ENCODE measurements at regions not wholly inside any gene's neighbourhood (a gene's known extent, or its start where the extent isn't known, plus 50 kb on each side); places are given as distances from the start of the nearest gene placed in this dataset.

DNA sequence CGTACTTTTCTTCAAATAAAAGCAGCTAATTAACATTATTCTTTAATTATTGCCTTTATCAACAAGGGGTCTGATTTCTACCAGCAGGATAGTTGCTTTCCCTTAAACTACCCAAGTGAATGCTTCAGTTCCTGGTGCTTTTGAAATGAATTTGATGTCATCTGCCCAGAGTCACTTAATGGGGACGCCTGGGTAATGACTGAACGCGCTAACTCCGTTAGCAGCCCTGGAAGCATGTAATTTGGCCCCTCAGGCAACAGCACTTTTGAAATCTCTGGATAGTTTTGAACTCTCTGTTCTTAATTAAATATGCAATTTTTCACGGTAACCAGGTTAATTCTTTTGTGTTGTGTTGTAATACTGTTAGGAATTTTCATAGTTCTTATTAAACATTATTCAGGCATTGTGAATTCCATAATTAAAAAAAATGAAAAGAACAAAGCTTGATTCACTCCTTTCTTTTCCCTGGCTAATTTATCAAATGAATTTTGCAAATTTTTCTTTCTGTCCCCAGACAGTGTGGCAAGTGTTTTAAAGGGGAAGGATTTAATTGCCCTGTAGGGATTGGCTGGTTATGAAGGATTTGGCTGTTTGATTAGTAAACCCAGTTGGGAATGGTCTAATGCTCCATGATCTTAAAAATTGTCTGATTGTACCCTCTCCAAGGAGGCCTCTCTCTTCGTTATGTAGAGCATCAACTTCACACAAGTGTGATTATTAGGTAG, 137.5 kb upstream of the MYL2 start:
- no peak for DNase-seq
- ChIA-PET CTCF (no interaction called here), POLR2A (no interaction called here)
- Mint-ChIP-seq H3K4me3 (ENCODE audit: unreplicated experiment) (no peak overlapping the region), H3K9me3 (ENCODE audit: unreplicated experiment) (peaks cover 10% of the 10 kb centered on the region), H3K27ac (ENCODE audit: unreplicated experiment) (no peak overlapping the region), H3K4me1 (ENCODE audit: low read depth, unreplicated experiment) (no peaks in the 10 kb centered on the region), H3K36me3 (ENCODE audit: insufficient read depth, unreplicated experiment) (no peaks in the 10 kb centered on the region), H3K27me3 (ENCODE audit: insufficient read depth, unreplicated experiment) (peaks cover 6% of the 10 kb centered on the region)
- Histone ChIP-seq H3K27me3 (replicated peaks; ENCODE audit: control insufficient read depth, insufficient read depth, low read length) (no peaks in the 10 kb centered on the region), H3K9me3 (no peaks in the 10 kb centered on the region), H3K36me3 (ENCODE audit: control insufficient read depth, insufficient read depth, low read length) (no peaks in the 10 kb centered on the region), H3K4me3 (ENCODE audit: low read depth, low read length) (no peak overlapping the region), H3K4me1 (no peaks in the 10 kb centered on the region)
- TF ChIP-seq, protein P1, sequence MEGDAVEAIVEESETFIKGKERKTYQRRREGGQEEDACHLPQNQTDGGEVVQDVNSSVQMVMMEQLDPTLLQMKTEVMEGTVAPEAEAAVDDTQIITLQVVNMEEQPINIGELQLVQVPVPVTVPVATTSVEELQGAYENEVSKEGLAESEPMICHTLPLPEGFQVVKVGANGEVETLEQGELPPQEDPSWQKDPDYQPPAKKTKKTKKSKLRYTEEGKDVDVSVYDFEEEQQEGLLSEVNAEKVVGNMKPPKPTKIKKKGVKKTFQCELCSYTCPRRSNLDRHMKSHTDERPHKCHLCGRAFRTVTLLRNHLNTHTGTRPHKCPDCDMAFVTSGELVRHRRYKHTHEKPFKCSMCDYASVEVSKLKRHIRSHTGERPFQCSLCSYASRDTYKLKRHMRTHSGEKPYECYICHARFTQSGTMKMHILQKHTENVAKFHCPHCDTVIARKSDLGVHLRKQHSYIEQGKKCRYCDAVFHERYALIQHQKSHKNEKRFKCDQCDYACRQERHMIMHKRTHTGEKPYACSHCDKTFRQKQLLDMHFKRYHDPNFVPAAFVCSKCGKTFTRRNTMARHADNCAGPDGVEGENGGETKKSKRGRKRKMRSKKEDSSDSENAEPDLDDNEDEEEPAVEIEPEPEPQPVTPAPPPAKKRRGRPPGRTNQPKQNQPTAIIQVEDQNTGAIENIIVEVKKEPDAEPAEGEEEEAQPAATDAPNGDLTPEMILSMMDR (IDR thresholded peaks at IDR 0.05; ENCODE audit: insufficient read depth in 1 of 2, low read depth in 1 of 2, low read length in 1 of 2, severe bottlenecking in 1 of 2, unreplicated experiment in 1 of 2): no peak
- intact Hi-C loops (cut with micrococcal nuclease; ENCODE audit: unreplicated experiment): no loop called here
- no TSS peak for BruUV-seq (replicated peaks)

- CTCF ChIA-PET: no interaction called here
- no peaks in the 10 kb centered on the region for H3K4me1 ChIP-seq
These were observed 136.5 kb upstream of the MYL2 start for GRCh38 chr12:111056618-111057521.

GRCh38 chr12:111055181-111055880, 135.0 kb upstream of the MYL2 start:
- no peaks in the 10 kb centered on the region for H3K36me3 Mint-ChIP-seq (ENCODE audit: insufficient read depth, unreplicated experiment)
- Histone ChIP-seq H3K4me1 (no peaks in the 10 kb centered on the region), H3K9me3 (no peaks in the 10 kb centered on the region), H3K4me3 (ENCODE audit: low read depth, low read length) (no peak overlapping the region), H3K36me3 (ENCODE audit: control insufficient read depth, insufficient read depth, low read length) (no peaks in the 10 kb centered on the region), H3K27me3 (replicated peaks; ENCODE audit: control insufficient read depth, insufficient read depth, low read length) (no peaks in the 10 kb centered on the region)
- H3K4me1 Mint-ChIP-seq (ENCODE audit: low read depth, unreplicated experiment): no peaks in the 10 kb centered on the region
- H3K9me3 Mint-ChIP-seq (ENCODE audit: unreplicated experiment): peaks cover 10% of the 10 kb centered on the region
- H3K27ac Mint-ChIP-seq (ENCODE audit: unreplicated experiment): no peak overlapping the region
- ChIA-PET CTCF (no interaction called here), POLR2A (no interaction called here)
- peaks cover 4% of the 10 kb centered on the region for H3K27me3 Mint-ChIP-seq (ENCODE audit: insufficient read depth, unreplicated experiment)
- no peak overlapping the region for H3K4me3 Mint-ChIP-seq (ENCODE audit: unreplicated experiment)
- DNase-seq: no peak
- BruUV-seq (replicated peaks): no TSS peak
- TF ChIP-seq, protein P1 (IDR thresholded peaks at IDR 0.05; ENCODE audit: insufficient read depth in 1 of 2, low read depth in 1 of 2, low read length in 1 of 2, severe bottlenecking in 1 of 2, unreplicated experiment in 1 of 2): no peak
- intact Hi-C loops (cut with micrococcal nuclease; ENCODE audit: unreplicated experiment): no loop called here

More at GRCh38 chr12:111056618-111057521, 136.5 kb upstream of the MYL2 start:
- intact Hi-C loops (cut with micrococcal nuclease; ENCODE audit: unreplicated experiment): no loop called here
- POLR2A ChIA-PET: no interaction called here
- Mint-ChIP-seq H3K4me1 (ENCODE audit: low read depth, unreplicated experiment) (no peaks in the 10 kb centered on the region), H3K27ac (ENCODE audit: unreplicated experiment) (no peak overlapping the region), H3K27me3 (ENCODE audit: insufficient read depth, unreplicated experiment) (peaks cover 4% of the 10 kb centered on the region), H3K9me3 (ENCODE audit: unreplicated experiment) (peaks cover 10% of the 10 kb centered on the region), H3K36me3 (ENCODE audit: insufficient read depth, unreplicated experiment) (no peaks in the 10 kb centered on the region), H3K4me3 (ENCODE audit: unreplicated experiment) (no peak overlapping the region)
- Histone ChIP-seq H3K27me3 (replicated peaks; ENCODE audit: control insufficient read depth, insufficient read depth, low read length) (no peaks in the 10 kb centered on the region), H3K9me3 (no peaks in the 10 kb centered on the region), H3K4me3 (ENCODE audit: low read depth, low read length) (no peak overlapping the region), H3K36me3 (ENCODE audit: control insufficient read depth, insufficient read depth, low read length) (no peaks in the 10 kb centered on the region)
- no TSS peak for BruUV-seq (replicated peaks)
- DNase-seq: no peak
- TF ChIP-seq, protein P1 (IDR thresholded peaks at IDR 0.05; ENCODE audit: insufficient read depth in 1 of 2, low read depth in 1 of 2, low read length in 1 of 2, severe bottlenecking in 1 of 2, unreplicated experiment in 1 of 2): no peak

All from Caco-2 (cell line).